Trophoblast cell (in vitro differentiated cells and primary cell): ENCODE measurements at regions not wholly inside any gene's neighbourhood (a gene's known extent, or its start where the extent isn't known, plus 50 kb on each side); places are given as distances from the start of the nearest gene placed in this dataset.

ENCODE experiments used
- DNase-seq, 2 donors: peaks; one replicate each; pipeline ENCODE4 v3.0.0-alpha.2; 2016
- H2AFZ ChIP-seq: 2 replicates; pipeline ENCODE4 v1.6.1; 2013; ENCODE audit warnings: low read length, moderate library complexity, mild to moderate bottlenecking; ENCODE audit not compliant: insufficient read depth, poor library complexity
- H2AK5ac ChIP-seq: 2 replicates; pipeline ENCODE4 v1.6.1; 2013; ENCODE audit warnings: mild to moderate bottlenecking, low read length
- H2BK120ac ChIP-seq: 2 replicates; pipeline ENCODE4 v1.6.1; 2013; ENCODE audit warnings: low read length, mild to moderate bottlenecking, moderate library complexity; ENCODE audit not compliant: insufficient read depth, poor library complexity
- H2BK12ac ChIP-seq: 2 replicates; pipeline ENCODE4 v1.6.1; 2013; ENCODE audit warnings: mild to moderate bottlenecking, low read length, moderate library complexity
- H2BK5ac ChIP-seq: 2 replicates; pipeline ENCODE4 v1.6.1; 2013; ENCODE audit warnings: low read length, low read depth, moderate library complexity, mild to moderate bottlenecking; ENCODE audit not compliant: poor library complexity
- H3K14ac ChIP-seq: 2 replicates; pipeline ENCODE4 v1.6.1; 2013; ENCODE audit warnings: mild to moderate bottlenecking, low read length
- H3K18ac ChIP-seq: 2 replicates; pipeline ENCODE4 v1.6.1; 2013; ENCODE audit warnings: mild to moderate bottlenecking, low read length
- H3K23ac ChIP-seq: 2 replicates; pipeline ENCODE4 v1.6.1; 2013; ENCODE audit warnings: low read length
- H3K27ac ChIP-seq: 2 replicates; pipeline ENCODE4 v1.5.1; 2013; ENCODE audit warnings: low read depth, mild to moderate bottlenecking, inconsistent platforms, low read length, moderate library complexity
- H3K27me3 ChIP-seq: 2 replicates; pipeline ENCODE4 v1.6.1; 2013; ENCODE audit warnings: inconsistent platforms, mild to moderate bottlenecking, low read length, moderate library complexity; ENCODE audit not compliant: insufficient read depth
- H3K36me3 ChIP-seq, 2 experiments: 1 replicate in 1 of 2; 2 replicates in 1 of 2; pipeline ENCODE4 v1.6.1; 2013; ENCODE audit warnings: low read length in 2 of 2, mild to moderate bottlenecking in 2 of 2, moderate library complexity in 1 of 2; ENCODE audit not compliant: insufficient read depth in 2 of 2, control insufficient read depth in 1 of 2
- H3K4ac ChIP-seq: 2 replicates; pipeline ENCODE4 v1.6.1; 2013; ENCODE audit warnings: low read depth, mild to moderate bottlenecking, low read length, moderate library complexity
- H3K4me1 ChIP-seq, 2 experiments: 1 replicate in 1 of 2; 2 replicates in 1 of 2; pipeline ENCODE4 v1.6.1; 2013; ENCODE audit warnings: low read length in 2 of 2, mild to moderate bottlenecking in 2 of 2, moderate library complexity in 1 of 2; ENCODE audit not compliant: insufficient read depth in 2 of 2, control insufficient read depth in 1 of 2
- H3K4me2 ChIP-seq: 2 replicates; pipeline ENCODE4 v1.6.1; 2013; ENCODE audit warnings: inconsistent platforms, mild to moderate bottlenecking, low read length, moderate library complexity
- H3K4me3 ChIP-seq: 2 replicates; pipeline ENCODE4 v1.5.1; 2013; ENCODE audit warnings: mild to moderate bottlenecking, low read depth, low read length, inconsistent platforms
- H3K79me1 ChIP-seq: one replicate; pipeline ENCODE4 v1.6.1; 2013; ENCODE audit warnings: low read length
- H3K79me2 ChIP-seq: 2 replicates; pipeline ENCODE4 v1.6.1; 2013; ENCODE audit warnings: low read length, mild to moderate bottlenecking; ENCODE audit not compliant: control insufficient read depth, insufficient read depth, poor library complexity
- H3K9ac ChIP-seq: 2 replicates; pipeline ENCODE4 v1.6.1; 2013; ENCODE audit warnings: mild to moderate bottlenecking, low read length
- H3K9me3 ChIP-seq: 2 replicates; pipeline ENCODE4 v1.6.1; 2013; ENCODE audit warnings: low read depth, mild to moderate bottlenecking, control low read depth, inconsistent platforms, low read length; ENCODE audit not compliant: insufficient read depth
- H4K12ac ChIP-seq: 2 replicates; pipeline ENCODE4 v1.6.1; 2013; ENCODE audit warnings: low read depth, mild to moderate bottlenecking, low read length, moderate library complexity
- H4K8ac ChIP-seq: 2 replicates; pipeline ENCODE4 v1.6.1; 2013; ENCODE audit warnings: low read depth, mild to moderate bottlenecking, low read length, moderate library complexity
- H4K91ac ChIP-seq: one replicate; pipeline ENCODE4 v1.6.1; 2013; ENCODE audit warnings: low read depth, mild to moderate bottlenecking, low read length, moderate library complexity
- WGBS: extraction: QIAGEN DNeasy Blood & Tissue Kit; methylation state at CpG from one replicate; pipeline ENCODE4 v1.1.7; 2013; ENCODE audit warnings: missing lambda C conversion rate; ENCODE audit not compliant: insufficient read length, insufficient coverage; ENCODE audit errors: extremely low coverage; 5-methylcytosine and 5-hydroxymethylcytosine counted together

DNA sequence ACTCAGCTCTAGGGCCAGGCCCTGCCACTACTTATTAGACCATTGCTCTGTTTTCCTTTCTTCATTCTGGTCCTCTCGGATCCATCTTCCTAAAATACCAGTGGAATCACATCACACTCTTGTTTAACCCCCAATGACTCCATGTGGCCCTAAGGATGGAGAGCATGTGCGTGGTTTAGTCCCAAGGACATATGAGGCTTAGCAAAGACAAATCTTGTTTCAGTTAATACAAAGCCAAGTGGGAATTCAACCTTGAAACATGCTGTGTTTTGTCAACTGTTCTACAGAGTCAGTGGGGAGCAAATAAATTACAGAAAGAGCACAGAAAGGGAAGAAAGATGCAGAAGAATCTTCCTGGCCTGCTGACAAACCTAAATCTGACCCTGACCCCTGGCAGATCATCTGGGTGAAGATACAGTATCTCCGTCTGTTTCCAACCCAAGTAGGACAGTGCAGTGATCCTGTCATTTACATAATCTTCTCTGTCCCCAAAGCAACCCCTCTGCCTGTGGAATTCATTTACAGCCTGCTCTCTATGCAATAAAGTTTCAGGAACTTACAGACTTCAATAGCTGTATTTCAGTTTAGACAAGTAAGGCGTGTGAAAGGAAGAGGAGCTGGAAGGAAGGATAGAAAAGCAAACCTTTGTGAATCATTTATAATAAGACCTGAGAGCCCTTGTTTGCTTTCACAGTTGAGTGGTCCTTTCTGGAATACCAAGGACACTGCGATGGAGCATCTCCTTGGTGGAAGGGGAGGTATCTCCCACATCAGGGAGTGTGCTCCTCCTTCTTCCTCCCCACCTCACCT lies 144.0 kb downstream of the THBS2 start:
- H3K9me3 ChIP-seq = peaks cover 1% of the 10 kb centered on the region
- H3K4ac ChIP-seq = no peak overlapping the region
- no peaks in the 10 kb centered on the region for H3K79me1 ChIP-seq
- no peaks in the 10 kb centered on the region for H3K27me3 ChIP-seq
- H3K18ac ChIP-seq = no peak overlapping the region
- no peak overlapping the region for H4K12ac ChIP-seq
- no peak overlapping the region for H2BK12ac ChIP-seq
- no peak overlapping the region for H4K8ac ChIP-seq
- WGBS = no CpG with 5 or more reads among the region's 5 CpGs
- H2AK5ac ChIP-seq = no peak overlapping the region
- DNase-seq = no peak
- no peak overlapping the region for H2BK5ac ChIP-seq
- no peak overlapping the region for H2AFZ ChIP-seq
- no peak overlapping the region for H3K27ac ChIP-seq
- no peak overlapping the region for H4K91ac ChIP-seq
- H3K4me1 ChIP-seq = no peaks in the 10 kb centered on the region
- H3K14ac ChIP-seq = no peak overlapping the region
- no peaks in the 10 kb centered on the region for H3K79me2 ChIP-seq
- H3K4me3 ChIP-seq = no peak overlapping the region
- no peak overlapping the region for H3K23ac ChIP-seq
- H2BK120ac ChIP-seq = no peak overlapping the region
- H3K4me2 ChIP-seq = no peak overlapping the region
- H3K9ac ChIP-seq = no peak overlapping the region
- no peaks in the 10 kb centered on the region for H3K36me3 ChIP-seq

DNA sequence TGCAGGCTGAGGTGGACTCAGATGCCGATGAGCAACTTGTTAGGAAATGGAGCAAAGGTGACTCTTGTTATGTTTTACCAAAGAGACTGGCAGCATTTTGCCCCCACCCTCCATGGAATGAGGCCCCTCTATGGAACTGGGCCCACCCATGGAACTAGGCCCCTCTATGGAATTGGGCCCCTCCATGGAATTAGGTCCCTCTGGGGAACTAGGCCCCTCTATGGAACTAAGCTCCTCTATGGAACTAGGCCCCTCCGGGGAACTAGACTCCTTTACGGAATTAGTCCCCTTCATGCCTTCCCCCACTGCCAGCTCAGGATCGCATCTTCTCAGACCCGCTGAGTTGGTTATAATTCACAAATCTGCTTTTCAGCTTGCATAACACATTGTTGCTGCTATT lies 144.9 kb downstream of the THBS2 start:
- Histone ChIP-seq H3K14ac (no peak overlapping the region), H3K4ac (no peak overlapping the region), H3K9ac (no peak overlapping the region), H2AK5ac (no peak overlapping the region), H2BK5ac (no peak overlapping the region), H3K4me1 (no peaks in the 10 kb centered on the region), H3K79me2 (no peaks in the 10 kb centered on the region), H3K23ac (no peak overlapping the region), H3K9me3 (peaks cover 1% of the 10 kb centered on the region), H3K27ac (no peak overlapping the region), H3K4me3 (no peak overlapping the region), H4K91ac (no peak overlapping the region), H3K36me3 (no peaks in the 10 kb centered on the region), H3K79me1 (no peaks in the 10 kb centered on the region), H2AFZ (no peak overlapping the region), H4K8ac (no peak overlapping the region), H3K18ac (no peak overlapping the region), H4K12ac (no peak overlapping the region), H2BK12ac (no peak overlapping the region), H2BK120ac (no peak overlapping the region), H3K27me3 (no peaks in the 10 kb centered on the region), H3K4me2 (no peak overlapping the region)
- no CpG with 5 or more reads among the region's 5 CpGs for WGBS
- DNase-seq = no peak

DNA sequence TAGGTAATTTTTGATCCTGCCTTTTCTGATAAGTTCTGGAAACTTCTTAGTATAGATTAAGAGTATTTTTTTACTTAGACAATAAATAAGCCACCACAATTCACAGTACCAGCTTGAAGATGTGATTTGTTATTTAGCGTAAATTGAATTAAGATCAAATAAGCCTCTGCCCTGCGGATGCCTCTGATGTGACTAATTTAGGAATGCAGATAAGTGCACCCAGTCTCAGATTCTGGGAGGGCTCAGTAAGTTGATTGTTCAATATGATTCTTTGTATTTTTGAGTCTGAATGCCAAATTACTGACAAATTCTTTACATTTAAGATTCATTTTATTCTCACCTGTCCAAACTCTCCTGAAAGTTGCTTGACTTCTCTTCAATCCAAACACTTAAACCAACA lies 147.5 kb downstream of the THBS2 start:
- H3K9ac ChIP-seq = no peak overlapping the region
- no peak overlapping the region for H2BK12ac ChIP-seq

DNA sequence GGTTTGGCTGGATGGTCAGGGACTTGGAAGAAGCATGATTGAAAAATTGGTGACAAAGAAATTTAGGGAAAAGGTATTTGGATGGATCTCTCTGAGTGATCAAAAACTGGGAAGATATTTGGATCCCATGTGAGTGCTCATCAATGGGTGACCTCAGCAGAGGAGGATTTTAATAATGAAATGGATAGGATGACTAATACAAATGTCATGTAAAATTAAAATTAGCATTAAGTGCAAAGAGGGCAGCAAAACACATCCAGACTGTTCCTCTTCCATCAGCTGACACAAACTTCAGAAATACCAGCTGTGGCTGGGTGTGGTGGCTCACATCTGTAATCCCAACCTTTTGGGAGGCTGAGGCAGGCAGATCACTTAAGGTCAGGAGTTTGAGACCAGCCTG lies 151.7 kb downstream of the THBS2 start:
- Histone ChIP-seq H3K36me3 (no peaks in the 10 kb centered on the region), H3K79me1 (no peaks in the 10 kb centered on the region), H3K9me3 (no peaks in the 10 kb centered on the region), H2AFZ (no peak overlapping the region), H3K14ac (no peak overlapping the region), H2BK5ac (no peak overlapping the region), H4K8ac (no peak overlapping the region), H3K23ac (no peak overlapping the region), H2AK5ac (no peak overlapping the region), H3K79me2 (no peaks in the 10 kb centered on the region), H4K91ac (no peak overlapping the region), H3K4me3 (no peak overlapping the region), H4K12ac (no peak overlapping the region), H2BK12ac (no peak overlapping the region), H3K4ac (no peak overlapping the region), H3K9ac (no peak overlapping the region), H3K27ac (no peak overlapping the region), H3K4me2 (no peak overlapping the region), H3K4me1 (peaks cover 0 to 3% of the 10 kb centered on the region in 2 experiments), H3K18ac (no peak overlapping the region), H3K27me3 (no peaks in the 10 kb centered on the region), H2BK120ac (no peak overlapping the region)
- DNase-seq = no peak

More for the DNA sequence above, 147.5 kb downstream of the THBS2 start:
- Histone ChIP-seq H3K79me2 (no peaks in the 10 kb centered on the region), H3K14ac (no peak overlapping the region), H4K91ac (no peak overlapping the region), H4K12ac (no peak overlapping the region), H3K4me2 (no peak overlapping the region), H3K18ac (no peak overlapping the region), H3K36me3 (no peaks in the 10 kb centered on the region), H3K79me1 (no peaks in the 10 kb centered on the region), H3K27ac (no peak overlapping the region), H2BK120ac (no peak overlapping the region), H3K4me3 (no peak overlapping the region), H4K8ac (no peak overlapping the region), H2AFZ (no peak overlapping the region), H2AK5ac (no peak overlapping the region), H3K27me3 (no peaks in the 10 kb centered on the region), H3K4ac (no peak overlapping the region), H3K4me1 (no peaks in the 10 kb centered on the region), H3K23ac (no peak overlapping the region), H3K9me3 (peaks cover 1% of the 10 kb centered on the region), H2BK5ac (no peak overlapping the region)
- peak in 1 of 2 donors; percentile 20 for DNase-seq
- no CpG with 5 or more reads among the region's 2 CpGs for WGBS
